ENCODE measurements at regions not wholly inside any gene's neighbourhood (a gene's known extent, or its start where the extent isn't known, plus 50 kb on each side); places are given as distances from the start of the nearest gene placed in this dataset.

DNA sequence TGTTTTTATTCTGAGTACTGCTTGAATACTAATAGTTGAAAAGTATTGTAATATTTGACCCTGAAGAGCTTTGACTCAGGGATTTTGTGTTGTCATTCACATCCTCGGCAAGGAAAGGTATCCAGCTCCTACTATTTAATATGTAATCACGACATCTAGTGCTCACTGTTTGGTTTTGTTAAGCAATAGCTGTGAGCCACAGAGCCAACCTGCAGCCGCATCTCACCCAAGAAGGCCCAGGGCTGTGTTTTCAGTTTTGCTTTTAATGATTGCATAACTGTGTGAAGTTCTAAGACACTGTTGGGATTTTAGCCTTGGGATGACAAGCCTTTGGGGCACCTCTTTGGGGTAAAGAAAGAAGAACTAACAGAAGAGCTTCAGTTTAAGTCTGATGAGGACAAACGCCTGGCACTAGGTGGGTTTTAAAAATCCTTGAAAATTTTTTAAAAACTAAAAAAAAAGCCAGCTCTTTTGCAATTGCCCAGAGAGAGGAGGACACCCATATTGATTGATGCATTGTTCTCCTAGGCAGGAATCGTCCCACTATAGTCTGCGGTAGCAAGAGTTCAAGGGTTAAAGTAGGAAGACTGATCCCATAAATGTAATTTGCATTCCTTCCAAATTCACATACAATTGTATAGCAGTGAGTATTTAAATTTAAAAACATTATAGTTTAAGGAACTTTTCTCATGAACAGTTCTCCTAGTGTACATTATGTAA is 157.8 kb downstream of the RELL1 start:
- in situ Hi-C loops (cut with HindIII; ENCODE audit: low sequenced_read_pairs): no loop called here
- DNase-seq (ENCODE audit: low read depth, low spot score): no peak
- TF ChIP-seq, protein P1, sequence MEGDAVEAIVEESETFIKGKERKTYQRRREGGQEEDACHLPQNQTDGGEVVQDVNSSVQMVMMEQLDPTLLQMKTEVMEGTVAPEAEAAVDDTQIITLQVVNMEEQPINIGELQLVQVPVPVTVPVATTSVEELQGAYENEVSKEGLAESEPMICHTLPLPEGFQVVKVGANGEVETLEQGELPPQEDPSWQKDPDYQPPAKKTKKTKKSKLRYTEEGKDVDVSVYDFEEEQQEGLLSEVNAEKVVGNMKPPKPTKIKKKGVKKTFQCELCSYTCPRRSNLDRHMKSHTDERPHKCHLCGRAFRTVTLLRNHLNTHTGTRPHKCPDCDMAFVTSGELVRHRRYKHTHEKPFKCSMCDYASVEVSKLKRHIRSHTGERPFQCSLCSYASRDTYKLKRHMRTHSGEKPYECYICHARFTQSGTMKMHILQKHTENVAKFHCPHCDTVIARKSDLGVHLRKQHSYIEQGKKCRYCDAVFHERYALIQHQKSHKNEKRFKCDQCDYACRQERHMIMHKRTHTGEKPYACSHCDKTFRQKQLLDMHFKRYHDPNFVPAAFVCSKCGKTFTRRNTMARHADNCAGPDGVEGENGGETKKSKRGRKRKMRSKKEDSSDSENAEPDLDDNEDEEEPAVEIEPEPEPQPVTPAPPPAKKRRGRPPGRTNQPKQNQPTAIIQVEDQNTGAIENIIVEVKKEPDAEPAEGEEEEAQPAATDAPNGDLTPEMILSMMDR (IDR thresholded peaks at IDR 0.05; ENCODE audit: low read depth, low read length): no peak
- no peak overlapping the region for H3K4me3 ChIP-seq (ENCODE audit: low read depth, low read length)

DNA sequence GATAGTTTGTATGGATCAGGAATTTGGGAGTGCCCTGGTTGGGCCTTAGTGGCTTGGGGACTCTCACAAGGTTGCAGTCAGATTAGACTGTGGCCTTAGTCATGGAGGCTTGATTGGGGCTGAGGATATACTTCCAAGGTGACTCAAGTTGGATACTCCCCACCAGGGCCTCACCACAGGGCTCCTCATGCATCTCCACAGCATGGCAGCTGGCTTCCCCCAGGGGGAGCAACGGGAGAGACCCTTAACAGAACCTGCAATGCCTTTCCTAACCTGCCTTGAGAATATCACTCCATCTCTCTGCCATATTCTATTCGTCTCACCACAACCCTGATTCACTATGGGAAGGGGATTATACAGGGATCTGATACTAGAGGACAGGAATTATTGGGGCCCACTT is 161.9 kb downstream of the RELL1 start:
- no peak overlapping the region for H3K4me3 ChIP-seq (ENCODE audit: low read depth, low read length)
- DNase-seq (ENCODE audit: low read depth, low spot score): no peak
- TF ChIP-seq, protein P1 (IDR thresholded peaks at IDR 0.05; ENCODE audit: low read depth, low read length): no peak
- in situ Hi-C loops (cut with HindIII; ENCODE audit: low sequenced_read_pairs): no loop called here

DNA sequence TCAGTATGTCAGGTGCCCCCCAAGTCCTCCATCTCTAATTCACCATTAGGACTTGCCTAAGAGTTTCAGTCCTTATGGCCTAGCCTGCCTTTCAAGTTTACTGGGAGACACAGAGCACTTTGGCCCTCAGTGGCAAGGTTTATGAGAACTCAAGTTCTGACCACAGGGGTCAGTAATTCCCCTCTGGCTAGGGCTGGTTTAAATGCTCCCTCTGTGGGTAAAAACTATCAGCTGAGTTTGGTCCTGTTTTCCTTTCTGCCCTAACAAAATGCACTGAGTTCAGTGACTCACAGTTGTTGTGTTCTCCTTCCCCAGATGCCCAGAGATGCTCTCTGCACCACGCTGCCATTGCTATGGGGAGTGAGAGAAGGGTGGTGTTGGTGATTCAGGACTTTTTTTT is 163.2 kb downstream of the RELL1 start:
- no peak for DNase-seq (ENCODE audit: low read depth, low spot score)
- in situ Hi-C loops (cut with HindIII; ENCODE audit: low sequenced_read_pairs): no loop called here
- TF ChIP-seq, protein P1 (IDR thresholded peaks at IDR 0.05; ENCODE audit: low read depth, low read length): no peak
- no peak overlapping the region for H3K4me3 ChIP-seq (ENCODE audit: low read depth, low read length)

DNA sequence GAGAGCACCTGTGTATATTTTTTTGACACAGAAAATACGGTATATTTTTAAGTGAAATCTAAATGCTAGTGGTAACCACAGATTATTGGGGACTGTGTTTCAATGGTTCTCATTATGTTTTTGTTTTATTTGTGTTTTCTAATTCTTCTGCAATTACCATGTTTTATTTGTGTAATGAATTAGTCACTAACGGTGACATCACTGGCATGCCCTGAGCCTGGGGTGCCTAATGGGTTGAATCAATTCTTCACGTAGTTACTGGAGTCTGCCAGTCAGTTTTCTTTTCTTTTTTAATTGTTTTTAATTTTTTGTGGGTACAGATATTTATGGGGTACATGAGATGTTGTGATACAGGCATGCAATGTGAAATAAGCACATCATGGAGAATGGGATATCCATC is 168.8 kb downstream of the RELL1 start:
- no peak for DNase-seq (ENCODE audit: low read depth, low spot score)
- TF ChIP-seq, protein P1 (IDR thresholded peaks at IDR 0.05; ENCODE audit: low read depth, low read length): no peak
- no peak overlapping the region for H3K4me3 ChIP-seq (ENCODE audit: low read depth, low read length)
- in situ Hi-C loops (cut with HindIII; ENCODE audit: low sequenced_read_pairs): no loop called here

DNA sequence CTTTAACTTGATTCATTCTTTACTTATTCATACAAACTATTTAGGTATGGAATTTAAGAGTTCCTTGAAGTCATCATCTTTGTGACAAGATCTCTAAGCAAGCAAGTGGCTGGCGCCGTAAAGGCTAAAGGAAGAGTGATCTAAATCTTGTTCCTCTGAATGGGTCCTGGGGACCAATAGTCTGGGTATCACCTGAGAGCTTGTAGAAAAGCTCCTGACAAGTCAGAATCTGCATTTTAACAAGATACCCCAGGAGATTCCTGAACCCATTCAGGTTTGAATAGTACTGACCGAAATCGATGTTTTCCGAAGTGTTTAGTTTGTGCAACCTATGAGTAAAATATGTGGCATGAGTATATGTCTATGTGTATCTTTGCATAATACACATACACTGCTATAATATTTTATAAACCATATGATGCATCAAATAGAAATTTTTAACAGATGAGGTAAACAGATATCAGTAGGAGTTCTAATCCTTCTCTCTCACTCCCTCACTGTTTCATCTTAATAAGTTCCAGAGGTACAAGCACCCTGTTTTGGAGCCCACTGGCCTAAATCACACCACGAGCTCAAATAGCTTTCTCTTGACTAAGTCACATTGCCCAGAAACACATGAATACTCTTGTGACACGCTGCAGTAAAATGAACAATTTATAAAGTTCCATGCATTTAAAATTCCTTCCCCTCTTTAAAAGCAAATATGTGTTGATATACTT is 170.0 kb downstream of the RELL1 start:
- in situ Hi-C loops (cut with HindIII; ENCODE audit: low sequenced_read_pairs): no loop called here
- DNase-seq (ENCODE audit: low read depth, low spot score): no peak
- TF ChIP-seq, protein P1 (IDR thresholded peaks at IDR 0.05; ENCODE audit: low read depth, low read length): no peak

DNA sequence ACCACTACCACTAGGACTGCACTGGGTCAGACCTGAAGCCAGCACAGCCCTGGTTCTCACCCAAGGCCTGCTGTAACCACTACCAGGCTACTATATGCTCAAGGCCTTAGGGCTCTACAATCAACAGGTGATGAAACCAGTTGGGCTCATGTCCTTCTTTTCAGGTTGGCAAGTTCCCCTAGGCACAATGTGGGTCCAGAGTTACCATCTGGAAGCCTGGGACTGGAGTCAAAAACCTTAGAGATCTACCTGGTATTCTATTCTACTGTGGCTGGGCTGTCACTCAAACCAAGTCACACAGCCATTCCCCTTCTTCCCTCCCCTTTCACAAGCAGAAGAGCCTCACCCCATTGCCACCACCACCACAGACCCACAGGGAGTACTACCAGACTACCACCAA is 175.6 kb downstream of the RELL1 start:
- TF ChIP-seq, protein P1 (IDR thresholded peaks at IDR 0.05; ENCODE audit: low read depth, low read length): no peak
- no peak overlapping the region for H3K4me3 ChIP-seq (ENCODE audit: low read depth, low read length)
- DNase-seq (ENCODE audit: low read depth, low spot score): no peak
- in situ Hi-C loops (cut with HindIII; ENCODE audit: low sequenced_read_pairs): no loop called here

More for the DNA sequence above, 170.0 kb downstream of the RELL1 start:
- H3K4me3 ChIP-seq (ENCODE audit: low read depth, low read length): no peak overlapping the region

Data from astrocyte of the spinal cord (primary cell).